Fibroblast of villous mesenchyme (primary cell): ENCODE measurements at regions not wholly inside any gene's neighbourhood (a gene's known extent, or its start where the extent isn't known, plus 50 kb on each side); places are given as distances from the start of the nearest gene placed in this dataset.

ENCODE experiments used
- DNase-seq: peaks from one replicate; pipeline ENCODE4 v3.0.0-alpha.2; 2010; ENCODE audit warnings: low read depth
- H3K4me3 ChIP-seq: 2 replicates; pipeline ENCODE4 v1.5.1; 2011; ENCODE audit warnings: low read depth, mild to moderate bottlenecking, low read length
- TF ChIP-seq, protein P1 (sequence below): IDR thresholded peaks from 2 replicates; pipeline ENCODE4 v1.5.1; 2012; ENCODE audit warnings: low read depth, mild to moderate bottlenecking, low read length; ENCODE audit not compliant: insufficient read depth

DNA sequence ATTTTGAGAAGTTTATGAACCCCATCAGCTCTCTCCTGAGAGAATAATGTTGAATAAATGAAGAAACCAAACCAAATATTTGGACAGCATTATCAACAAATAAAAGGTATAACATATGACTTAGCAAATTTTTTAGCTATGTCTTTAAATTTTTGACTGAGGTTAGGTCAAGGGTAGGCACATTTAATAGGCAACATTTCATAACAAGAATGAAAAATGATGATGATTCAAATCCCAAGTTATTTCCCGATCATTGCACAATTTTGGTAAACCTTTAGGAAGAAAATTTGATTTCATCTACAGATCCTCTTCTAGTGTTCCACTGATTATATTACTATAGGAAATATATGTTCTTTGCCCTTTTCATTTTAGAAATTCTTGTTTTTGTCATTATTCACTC, 123.7 kb upstream of the TLR3 start:
- no peak overlapping the region for H3K4me3 ChIP-seq
- no peak for DNase-seq
- TF ChIP-seq, protein P1, sequence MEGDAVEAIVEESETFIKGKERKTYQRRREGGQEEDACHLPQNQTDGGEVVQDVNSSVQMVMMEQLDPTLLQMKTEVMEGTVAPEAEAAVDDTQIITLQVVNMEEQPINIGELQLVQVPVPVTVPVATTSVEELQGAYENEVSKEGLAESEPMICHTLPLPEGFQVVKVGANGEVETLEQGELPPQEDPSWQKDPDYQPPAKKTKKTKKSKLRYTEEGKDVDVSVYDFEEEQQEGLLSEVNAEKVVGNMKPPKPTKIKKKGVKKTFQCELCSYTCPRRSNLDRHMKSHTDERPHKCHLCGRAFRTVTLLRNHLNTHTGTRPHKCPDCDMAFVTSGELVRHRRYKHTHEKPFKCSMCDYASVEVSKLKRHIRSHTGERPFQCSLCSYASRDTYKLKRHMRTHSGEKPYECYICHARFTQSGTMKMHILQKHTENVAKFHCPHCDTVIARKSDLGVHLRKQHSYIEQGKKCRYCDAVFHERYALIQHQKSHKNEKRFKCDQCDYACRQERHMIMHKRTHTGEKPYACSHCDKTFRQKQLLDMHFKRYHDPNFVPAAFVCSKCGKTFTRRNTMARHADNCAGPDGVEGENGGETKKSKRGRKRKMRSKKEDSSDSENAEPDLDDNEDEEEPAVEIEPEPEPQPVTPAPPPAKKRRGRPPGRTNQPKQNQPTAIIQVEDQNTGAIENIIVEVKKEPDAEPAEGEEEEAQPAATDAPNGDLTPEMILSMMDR, result no peak

DNA sequence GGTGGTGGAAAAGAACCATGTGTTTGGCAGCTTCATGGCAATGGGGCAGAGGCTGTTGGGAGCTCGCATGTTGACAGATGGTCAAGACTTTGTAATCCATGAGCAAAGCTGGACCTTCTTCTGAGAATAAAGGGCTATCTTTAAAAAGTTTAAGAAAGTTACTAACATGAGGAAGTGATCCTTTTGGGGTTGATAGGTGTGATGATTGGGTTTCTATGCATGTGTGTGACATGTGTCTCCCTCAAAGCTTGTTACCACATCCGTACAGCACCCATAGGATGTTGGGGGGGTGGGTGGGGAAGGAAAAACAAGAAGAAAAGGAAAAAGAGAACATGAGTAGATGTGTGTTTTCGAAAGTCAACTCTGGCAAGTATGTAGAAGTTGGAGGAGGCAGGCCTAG, 123.0 kb upstream of the TLR3 start:
- DNase-seq, result no peak
- TF ChIP-seq, protein P1, result no peak
- H3K4me3 ChIP-seq, result no peak overlapping the region

DNA sequence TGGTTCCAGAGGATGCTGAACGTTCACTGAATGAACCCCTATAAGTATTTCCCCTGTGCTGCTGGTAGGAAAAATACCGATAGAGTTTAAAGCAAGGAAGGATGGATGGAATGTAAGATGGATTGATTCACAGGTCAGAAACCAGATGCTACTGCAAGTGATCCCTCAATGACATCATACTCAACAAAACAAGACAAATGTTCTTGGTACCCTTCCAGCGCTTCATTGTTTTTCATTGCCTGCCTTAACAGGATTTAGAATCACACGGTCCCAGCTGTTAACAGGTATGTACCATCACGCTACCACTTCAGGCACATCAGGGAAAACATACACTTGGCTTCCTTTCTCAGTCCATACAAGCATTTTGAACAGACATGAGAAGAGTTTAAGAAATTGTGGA, 118.1 kb upstream of the TLR3 start:
- H3K4me3 ChIP-seq, result no peak overlapping the region
- peak; percentile 34 for DNase-seq
- TF ChIP-seq, protein P1, result no peak

DNA sequence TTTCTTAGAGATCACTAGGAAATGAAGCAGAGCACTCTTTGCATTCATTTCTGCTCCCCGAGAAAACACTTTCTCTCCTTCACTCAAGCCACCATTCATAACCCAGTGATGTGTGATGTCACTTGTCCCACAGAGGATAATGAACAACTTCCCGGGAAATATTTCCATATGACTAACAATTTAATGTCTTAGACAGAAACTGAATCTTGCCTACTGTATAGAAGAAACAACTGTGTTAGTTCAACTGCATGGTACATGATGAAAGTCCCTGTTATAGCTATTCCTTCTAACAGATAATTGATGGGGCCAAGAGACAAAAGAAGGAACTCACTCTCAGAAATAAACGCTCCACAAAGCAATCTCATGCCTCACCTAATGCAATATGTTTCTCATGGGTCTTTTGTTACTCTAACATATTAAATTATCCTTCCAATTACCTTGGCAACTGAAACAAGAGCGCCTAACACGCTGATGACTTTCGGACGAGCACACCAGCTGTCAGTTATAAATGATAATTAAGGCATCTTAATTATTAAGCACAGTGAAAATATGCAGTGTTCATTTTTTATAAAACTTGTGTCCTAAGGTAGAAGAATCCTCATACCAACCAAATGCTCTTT, 113.7 kb upstream of the TLR3 start:
- no peak for DNase-seq
- TF ChIP-seq, protein P1, result no peak
- no peak overlapping the region for H3K4me3 ChIP-seq

DNA sequence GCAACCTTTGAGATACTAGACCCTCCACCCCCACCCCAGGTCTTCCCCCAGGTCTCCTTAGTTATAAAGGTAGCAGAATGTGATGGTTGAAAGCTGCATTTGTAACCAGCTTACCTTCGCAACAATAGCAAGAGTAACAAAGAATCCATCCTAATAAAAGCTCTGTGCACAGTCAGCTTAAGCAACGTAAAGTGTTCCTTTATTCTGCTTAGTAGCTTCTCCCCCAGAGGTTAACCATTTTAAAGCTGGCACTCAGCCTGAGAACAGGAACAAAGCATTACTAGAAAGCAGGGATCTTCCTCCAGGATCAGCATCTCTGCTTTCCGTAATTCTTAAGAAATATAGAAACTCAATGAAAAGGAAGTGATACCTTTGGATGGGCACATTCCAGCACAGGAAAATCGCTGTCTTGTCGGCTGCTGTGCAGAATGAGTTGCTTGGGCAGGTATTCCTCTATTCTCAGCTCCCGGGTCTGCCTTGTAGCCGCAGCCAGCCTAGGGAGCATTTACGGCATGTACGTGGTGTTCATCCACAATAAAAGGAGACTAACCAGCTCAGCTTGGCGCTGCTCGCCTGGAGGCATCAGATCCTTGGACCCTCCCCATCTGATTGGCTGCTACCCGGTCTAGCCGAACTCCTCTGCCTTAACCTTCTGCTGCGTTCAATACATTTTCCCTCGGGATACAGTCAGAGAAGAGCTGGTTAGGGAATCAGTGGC, 113.0 kb upstream of the TLR3 start:
- DNase-seq, result no peak
- no peak overlapping the region for H3K4me3 ChIP-seq

DNA sequence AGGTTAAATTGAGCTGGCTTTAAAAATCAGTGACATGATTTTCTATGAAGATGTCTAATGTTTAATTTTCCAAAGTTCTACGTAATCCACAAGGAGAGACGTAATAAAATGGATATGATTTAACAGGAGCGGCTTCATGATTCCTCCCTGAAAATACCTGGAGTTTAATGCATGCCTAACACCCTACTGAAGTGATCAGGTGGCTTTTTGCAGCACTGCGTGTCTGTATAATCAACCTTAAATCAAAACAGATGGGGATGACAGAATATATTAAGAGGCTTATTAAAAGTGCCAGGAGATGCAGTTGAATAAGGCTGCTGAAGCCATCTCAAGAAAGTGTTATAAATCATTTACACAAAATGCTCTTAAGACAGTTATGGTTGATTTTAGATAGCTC, 112.4 kb upstream of the TLR3 start:
- no peak overlapping the region for H3K4me3 ChIP-seq
- DNase-seq, result no peak
- TF ChIP-seq, protein P1, result no peak

More for the DNA sequence above, 113.0 kb upstream of the TLR3 start:
- TF ChIP-seq, protein P1, result no peak
